ENCODE measurements at regions not wholly inside any gene's neighbourhood (a gene's known extent, or its start where the extent isn't known, plus 50 kb on each side); places are given as distances from the start of the nearest gene placed in this dataset.

GRCh38 chr2:118219611-118220010, 131.3 kb downstream of the INSIG2 start:
- TF ChIP-seq IRF1 (CRISPR knock-in tag; IDR thresholded peaks at IDR 0.05) (no peak), CTCF (IDR thresholded peaks at IDR 0.05) (no peak)

Data from WTC11 (cell line).